Heart right ventricle (tissue), 16 donors: ENCODE measurements at regions not wholly inside any gene's neighbourhood (a gene's known extent, or its start where the extent isn't known, plus 50 kb on each side); places are given as distances from the start of the nearest gene placed in this dataset.

Experiments used
- ATAC-seq, 8 donors: fragments of 200-7000 bp; cut with Tn5 transposase; one replicate each; pipeline ENCODE4 v1.9.1; 2020; ENCODE audit warnings: mild to moderate bottlenecking in 8 of 8, moderate library complexity in 8 of 8, moderate number of reproducible peaks in 1 of 8
- DNase-seq, 2 donors: peaks; one replicate each; pipeline ENCODE4 v3.0.0-alpha.2; 2020
- H3K27ac ChIP-seq, 10 donors: fragments of 200-600 bp; sonication (generic) in 2 of 10; one replicate each; pipeline versions ENCODE4 v1.5.0 to v1.8.0; 2020 to 2022; ENCODE audit warnings: mild to moderate bottlenecking in 3 of 10
- H3K27me3 ChIP-seq, 7 donors: fragments of 200-600 bp; one replicate each; pipeline ENCODE4 v1.8.0; 2021 to 2022; ENCODE audit warnings: mild to moderate bottlenecking in 2 of 7
- H3K36me3 ChIP-seq, 9 donors: fragments of 200-600 bp; sonication (generic) in 1 of 9; one replicate each; pipeline versions ENCODE4 v1.5.0 to v1.8.0; 2020 to 2022; ENCODE audit warnings: mild to moderate bottlenecking in 2 of 9
- H3K4me1 ChIP-seq, 9 donors: fragments of 200-600 bp; sonication (generic) in 1 of 9; one replicate each; pipeline versions ENCODE4 v1.5.0 to v1.8.0; 2020 to 2022; ENCODE audit warnings: mild to moderate bottlenecking in 4 of 9
- H3K4me3 ChIP-seq, 10 donors: fragments of 200-600 bp; sonication (generic) in 2 of 10; one replicate each; pipeline versions ENCODE4 v1.5.0 to v1.8.0; 2020 to 2022; ENCODE audit warnings: mild to moderate bottlenecking in 7 of 10, moderate library complexity in 2 of 10
- H3K9me3 ChIP-seq, 11 donors: fragments of 200-600 bp in 10 of 11; sonication (generic) in 2 of 11; one replicate each; pipeline versions ENCODE4 v1.5.0 to v1.8.0; 2013 to 2022; ENCODE audit warnings: mild to moderate bottlenecking in 2 of 11, control low read depth in 1 of 11, moderate library complexity in 1 of 11
- CTCF ChIP-seq, 9 donors: fragments of 200-600 bp; sonication (generic) in 2 of 9; IDR thresholded peaks; one replicate each; pipeline versions ENCODE4 v1.5.0 to v1.8.0; 2021 to 2022; ENCODE audit warnings: antibody characterized with exemption in 9 of 9, mild to moderate bottlenecking in 5 of 9, moderate library complexity in 1 of 9
- WGBS, 2 donors: extraction: QIAGEN DNeasy Blood & Tissue Kit; methylation state at CpG; one replicate each; pipeline ENCODE4 v1.1.7; 2013; ENCODE audit warnings: inconsistent platforms in 1 of 2; 5-methylcytosine and 5-hydroxymethylcytosine counted together
- intact Hi-C, 10 donors: fragments of 100-400 bp; cut with DNase I; formaldehyde crosslinking; loops; one replicate each; pipeline versions ENCODE4 v1.11.1 to v1.14.2; 2022
- donor health status: Arrhythmogenic right ventricular cardiomyopathy.
- donor health status: ischemic (EF 13 %, LVEDD 7.1; RV severe dilation, severe dysfunction).
- donor health status: healthy with polysubstance abuse.
- donor health status: DM: no; HTN: yes; CAD: no.
- donor health status: DM: no; HTN: no; CAD: no.
- donor health status: ischemic (EF 25% LVEDD 6.9; RV normal size, moderate dysfunction).
- donor health status: ischemic (EF 25% LVEDD 5.7; RV mildly dilated, moderate dysfunction).
- donor health status: healthy.
- donor health status: DM: yes; HTN: yes; CAD: no.
- donor health status: Ischemic cardiomyopathy.
- donor health status: ischemic (EF 35%, LVEDD 5.7; RV mildly dilated, moderate dysfunction).
- donor health status: nonischemic (EF 11% LVEDD 7.7; RV severe dilation, severe dysfunction).
- donor health status: DM: yes; HTN: yes; CAD: no.
- donor health status: PGD.
- donor health status: ischemic (EF 29% LVEDD 5.4; RV normal size, mild dysfunction).
- donor health status: nonischemic (EF 23%, LVEDD 6.1; RV moderate dilation, normal function).

GRCh38 chr2:238567067-238567855, 140.5 kb downstream of the ASB1 start:
- Histone ChIP-seq H3K27ac (no peak overlapping the region), H3K27me3 (peaks cover 0 to 20% (median 2%) of the 10 kb centered on the region in 7 donors), H3K9me3 (no peaks in the 10 kb centered on the region), H3K4me3 (no peak overlapping the region), H3K36me3 (no peaks in the 10 kb centered on the region), H3K4me1 (peaks cover 0 to 3% (median 0%) of the 10 kb centered on the region in 9 donors)
- TF ChIP-seq CTCF (IDR thresholded peaks at IDR 0.05), result no peak
- ATAC-seq, result no peak
- WGBS, 2 donors, result 80 to 83% methylated on average over 22 of the region's 22 CpGs
- intact Hi-C loops, result no loop called here
- no peak for DNase-seq

- DNase-seq (no peak), ATAC-seq (no peak)
- Histone ChIP-seq H3K4me3 (no peak overlapping the region), H3K27ac (no peak overlapping the region), H3K27me3 (peaks cover 0 to 17% (median 2%) of the 10 kb centered on the region in 7 donors), H3K36me3 (no peaks in the 10 kb centered on the region), H3K9me3 (no peaks in the 10 kb centered on the region), H3K4me1 (peaks cover 0 to 3% (median 0%) of the 10 kb centered on the region in 9 donors)
- WGBS, 2 donors, result 70 to 75% methylated on average over 10 of the region's 10 CpGs
- intact Hi-C loops, result no loop called here
- no peak for TF ChIP-seq CTCF (IDR thresholded peaks at IDR 0.05)
Observed at GRCh38 chr2:238567996-238568395, 141.3 kb downstream of the ASB1 start.

DNA sequence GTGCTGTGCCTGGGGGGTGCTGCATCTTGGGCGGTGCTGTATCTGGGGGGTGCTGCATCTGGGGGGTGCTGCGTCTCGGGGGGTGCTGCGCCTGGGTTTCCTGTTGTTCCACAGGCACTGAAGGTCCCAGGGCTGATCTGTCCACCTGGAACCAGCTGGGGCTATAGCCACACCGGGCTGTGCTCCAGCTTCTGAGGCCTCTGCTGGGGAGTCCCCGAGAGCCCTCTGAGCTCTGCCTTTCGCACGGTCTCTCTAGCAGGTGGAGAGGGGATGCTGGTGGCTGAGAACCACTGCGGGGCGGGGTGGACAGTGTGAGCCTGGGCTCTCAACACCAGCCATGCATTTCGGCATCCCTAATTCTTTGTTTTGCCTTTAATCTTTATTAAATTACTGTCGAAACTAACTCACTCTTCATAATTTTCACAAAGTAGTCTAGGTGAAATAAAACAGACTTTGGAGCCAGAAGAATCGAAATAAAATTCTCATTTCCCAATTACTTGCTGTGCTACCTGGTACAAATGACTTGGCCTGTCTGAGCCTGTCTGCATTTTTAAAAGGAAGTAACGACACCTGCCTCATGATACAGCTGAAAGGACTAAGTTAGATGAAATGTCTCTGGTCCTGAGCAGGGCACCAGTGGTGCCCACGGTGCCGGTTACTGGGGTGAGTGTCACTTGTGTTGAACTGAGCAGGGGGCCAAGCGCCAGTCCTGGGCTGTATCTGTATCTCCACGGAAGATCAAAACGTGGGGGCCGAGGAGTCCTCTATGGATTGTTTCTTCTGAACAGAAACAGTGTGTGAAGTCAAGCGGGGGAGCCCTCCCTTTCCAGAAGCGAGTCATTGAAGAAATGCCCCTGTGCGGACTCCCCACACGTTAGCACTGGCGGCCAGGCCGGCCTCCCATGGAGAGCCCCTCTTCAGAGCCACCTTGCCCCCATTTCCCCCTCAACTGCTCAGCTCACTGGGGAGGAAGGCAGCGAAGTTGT, 142.0 kb downstream of the ASB1 start:
- intact Hi-C loops, result no loop called here
- peak overlapping the region in 1 of 10 donors; percentile 39 for H3K27ac ChIP-seq
- ATAC-seq, result no peak

More for the DNA sequence above, 142.0 kb downstream of the ASB1 start:
- DNase-seq, result no peak
- WGBS, 2 donors, result 78 to 84% methylated on average over 24 to 27 of the region's 27 CpGs
- Histone ChIP-seq H3K4me1 (peaks cover 0 to 3% (median 0%) of the 10 kb centered on the region in 9 donors), H3K27me3 (peaks cover 0 to 17% (median 2%) of the 10 kb centered on the region in 7 donors), H3K36me3 (no peaks in the 10 kb centered on the region), H3K9me3 (no peaks in the 10 kb centered on the region), H3K4me3 (no peak overlapping the region)
- no peak for TF ChIP-seq CTCF (IDR thresholded peaks at IDR 0.05)
